Neutrophil (primary cell): ENCODE measurements at regions not wholly inside any gene's neighbourhood (a gene's known extent, or its start where the extent isn't known, plus 50 kb on each side); places are given as distances from the start of the nearest gene placed in this dataset.

Experiments used
- H3K27ac ChIP-seq: fragments of 200-600 bp; sonication (generic); 2 replicates; pipeline ENCODE4 v1.5.1; 2016; ENCODE audit warnings: mild to moderate bottlenecking, moderate library complexity
- H3K27me3 ChIP-seq: fragments of 200-600 bp; sonication (generic); 2 replicates; pipeline ENCODE4 v1.6.0; 2016; ENCODE audit warnings: mild to moderate bottlenecking
- H3K36me3 ChIP-seq: fragments of 200-600 bp; sonication (generic); 2 replicates; pipeline ENCODE4 v1.5.1; 2017
- H3K4me1 ChIP-seq, 2 experiments: fragments of 200-600 bp in 1 of 2; sonication (generic) in 1 of 2; 1 replicate in 1 of 2; 2 replicates in 1 of 2; pipeline versions ENCODE4 v1.5.1 to v1.6.1; 2013 to 2016; ENCODE audit warnings: low read depth in 1 of 2, low read length in 1 of 2, mild to moderate bottlenecking in 1 of 2, moderate library complexity in 1 of 2; ENCODE audit not compliant: control insufficient read depth in 1 of 2, insufficient read depth in 1 of 2
- H3K4me3 ChIP-seq, 2 experiments: fragments of 200-600 bp in 1 of 2; sonication (generic) in 1 of 2; 1 replicate in 1 of 2; 2 replicates in 1 of 2; pipeline ENCODE4 v1.5.1; 2013 to 2016; ENCODE audit warnings: low read depth in 1 of 2, low read length in 1 of 2, mild to moderate bottlenecking in 1 of 2, moderate library complexity in 1 of 2
- H3K9me3 ChIP-seq: fragments of 200-600 bp; sonication (generic); 2 replicates; pipeline ENCODE4 v1.5.1; 2016
- CTCF ChIP-seq: fragments of 200-600 bp; sonication (generic); IDR thresholded peaks from 2 replicates; pipeline ENCODE4 v1.5.1; 2016; ENCODE audit warnings: antibody characterized with exemption

- H3K4me1 ChIP-seq = no peaks in the 10 kb centered on the region
- no peak overlapping the region for H3K4me3 ChIP-seq
- H3K9me3 ChIP-seq = no peaks in the 10 kb centered on the region
- H3K36me3 ChIP-seq = no peaks in the 10 kb centered on the region
- H3K27me3 ChIP-seq = no peaks in the 10 kb centered on the region
- H3K27ac ChIP-seq = no peak overlapping the region
- TF ChIP-seq CTCF = no peak
Measured at GRCh38 chr11:127191261-127191660, 190.7 kb upstream of the KIRREL3 start.

GRCh38 chr11:127182586-127183203 lies 182.1 kb upstream of the KIRREL3 start:
- Histone ChIP-seq H3K4me3 (no peak overlapping the region), H3K27ac (no peak overlapping the region), H3K4me1 (no peaks in the 10 kb centered on the region), H3K9me3 (no peaks in the 10 kb centered on the region), H3K27me3 (no peaks in the 10 kb centered on the region), H3K36me3 (no peaks in the 10 kb centered on the region)
- no peak for TF ChIP-seq CTCF

- no peak overlapping the region for H3K27ac ChIP-seq
- no peaks in the 10 kb centered on the region for H3K9me3 ChIP-seq
- H3K36me3 ChIP-seq = no peaks in the 10 kb centered on the region
- TF ChIP-seq CTCF = no peak
- H3K4me1 ChIP-seq = no peaks in the 10 kb centered on the region
- no peak overlapping the region for H3K4me3 ChIP-seq
- H3K27me3 ChIP-seq = no peaks in the 10 kb centered on the region
Measured at GRCh38 chr11:127157225-127157624, 156.7 kb upstream of the KIRREL3 start.

- Histone ChIP-seq H3K4me3 (no peak overlapping the region), H3K27ac (no peak overlapping the region), H3K27me3 (no peaks in the 10 kb centered on the region), H3K4me1 (no peaks in the 10 kb centered on the region), H3K36me3 (no peaks in the 10 kb centered on the region), H3K9me3 (no peaks in the 10 kb centered on the region)
- no peak for TF ChIP-seq CTCF
Measured at GRCh38 chr11:127149410-127149809, 148.8 kb upstream of the KIRREL3 start.

- Histone ChIP-seq H3K4me1 (no peaks in the 10 kb centered on the region), H3K36me3 (no peaks in the 10 kb centered on the region), H3K9me3 (no peaks in the 10 kb centered on the region), H3K4me3 (no peak overlapping the region), H3K27me3 (no peaks in the 10 kb centered on the region), H3K27ac (no peak overlapping the region)
- TF ChIP-seq CTCF = no peak
Measured at GRCh38 chr11:127143251-127143650, 142.7 kb upstream of the KIRREL3 start.

GRCh38 chr11:127138613-127139012 lies 138.0 kb upstream of the KIRREL3 start:
- Histone ChIP-seq H3K4me3 (no peak overlapping the region), H3K9me3 (no peaks in the 10 kb centered on the region), H3K27ac (no peak overlapping the region), H3K27me3 (no peaks in the 10 kb centered on the region), H3K36me3 (no peaks in the 10 kb centered on the region), H3K4me1 (no peaks in the 10 kb centered on the region)
- TF ChIP-seq CTCF = no peak
